HCT116 (cell line): ENCODE measurements at regions not wholly inside any gene's neighbourhood (a gene's known extent, or its start where the extent isn't known, plus 50 kb on each side); places are given as distances from the start of the nearest gene placed in this dataset.

Source experiments
- JUND ChIP-seq: IDR thresholded peaks from 2 replicates; pipeline ENCODE4 v1.6.1; 2012
- TF ChIP-seq, protein P1 (sequence below), 3 experiments: fragments of 200-600 bp in 1 of 3; sonication (generic) in 1 of 3; IDR thresholded peaks in 2 of 3; conservative IDR thresholded peaks in 1 of 3; 2 replicates each; pipeline ENCODE4 v1.5.1; 2012 to 2017; ENCODE audit warnings: low read depth in 2 of 3, low read length in 2 of 3, antibody characterized with exemption in 1 of 3, borderline replicate concordance in 1 of 3, control low read depth in 1 of 3, mild to moderate bottlenecking in 1 of 3, mixed read lengths in 1 of 3, mixed run types in 1 of 3, moderate library complexity in 1 of 3; ENCODE audit not compliant: insufficient read depth in 1 of 3
- TF ChIP-seq, protein P2 (sequence below): IDR thresholded peaks from 2 replicates; pipeline ENCODE4 v1.6.1; 2012; ENCODE audit warnings: low read depth

DNA sequence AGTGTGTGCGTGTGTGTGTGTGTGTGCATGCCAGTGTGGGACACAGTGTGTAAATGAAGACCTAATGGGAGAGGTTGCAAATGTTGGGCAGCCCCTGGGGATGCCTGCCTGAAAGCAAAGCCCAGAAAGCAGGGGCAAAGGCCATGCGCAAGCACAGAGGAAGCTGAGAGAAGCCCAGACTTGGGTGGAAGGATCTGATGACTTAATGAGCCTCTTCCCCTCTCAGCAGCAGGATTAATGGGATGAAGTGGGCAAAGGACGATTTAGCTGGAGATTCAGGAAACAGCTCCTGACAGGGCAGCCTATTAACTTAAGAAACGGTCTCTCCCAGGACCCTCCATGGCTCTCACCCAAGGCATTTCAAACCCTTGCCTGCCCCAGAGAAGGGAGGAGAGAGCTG, 107.3 kb downstream of the EFNB1 start:
- TF ChIP-seq, protein P1, sequence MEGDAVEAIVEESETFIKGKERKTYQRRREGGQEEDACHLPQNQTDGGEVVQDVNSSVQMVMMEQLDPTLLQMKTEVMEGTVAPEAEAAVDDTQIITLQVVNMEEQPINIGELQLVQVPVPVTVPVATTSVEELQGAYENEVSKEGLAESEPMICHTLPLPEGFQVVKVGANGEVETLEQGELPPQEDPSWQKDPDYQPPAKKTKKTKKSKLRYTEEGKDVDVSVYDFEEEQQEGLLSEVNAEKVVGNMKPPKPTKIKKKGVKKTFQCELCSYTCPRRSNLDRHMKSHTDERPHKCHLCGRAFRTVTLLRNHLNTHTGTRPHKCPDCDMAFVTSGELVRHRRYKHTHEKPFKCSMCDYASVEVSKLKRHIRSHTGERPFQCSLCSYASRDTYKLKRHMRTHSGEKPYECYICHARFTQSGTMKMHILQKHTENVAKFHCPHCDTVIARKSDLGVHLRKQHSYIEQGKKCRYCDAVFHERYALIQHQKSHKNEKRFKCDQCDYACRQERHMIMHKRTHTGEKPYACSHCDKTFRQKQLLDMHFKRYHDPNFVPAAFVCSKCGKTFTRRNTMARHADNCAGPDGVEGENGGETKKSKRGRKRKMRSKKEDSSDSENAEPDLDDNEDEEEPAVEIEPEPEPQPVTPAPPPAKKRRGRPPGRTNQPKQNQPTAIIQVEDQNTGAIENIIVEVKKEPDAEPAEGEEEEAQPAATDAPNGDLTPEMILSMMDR (IDR thresholded peaks at IDR 0.05 in 2 of 3, conservative IDR thresholded peaks at IDR 0.05 in 1 of 3; ENCODE audit: borderline replicate concordance in 1 of 3, insufficient read depth in 1 of 3, low read depth in 2 of 3, low read length in 2 of 3) = no peak
- TF ChIP-seq, protein P2, sequence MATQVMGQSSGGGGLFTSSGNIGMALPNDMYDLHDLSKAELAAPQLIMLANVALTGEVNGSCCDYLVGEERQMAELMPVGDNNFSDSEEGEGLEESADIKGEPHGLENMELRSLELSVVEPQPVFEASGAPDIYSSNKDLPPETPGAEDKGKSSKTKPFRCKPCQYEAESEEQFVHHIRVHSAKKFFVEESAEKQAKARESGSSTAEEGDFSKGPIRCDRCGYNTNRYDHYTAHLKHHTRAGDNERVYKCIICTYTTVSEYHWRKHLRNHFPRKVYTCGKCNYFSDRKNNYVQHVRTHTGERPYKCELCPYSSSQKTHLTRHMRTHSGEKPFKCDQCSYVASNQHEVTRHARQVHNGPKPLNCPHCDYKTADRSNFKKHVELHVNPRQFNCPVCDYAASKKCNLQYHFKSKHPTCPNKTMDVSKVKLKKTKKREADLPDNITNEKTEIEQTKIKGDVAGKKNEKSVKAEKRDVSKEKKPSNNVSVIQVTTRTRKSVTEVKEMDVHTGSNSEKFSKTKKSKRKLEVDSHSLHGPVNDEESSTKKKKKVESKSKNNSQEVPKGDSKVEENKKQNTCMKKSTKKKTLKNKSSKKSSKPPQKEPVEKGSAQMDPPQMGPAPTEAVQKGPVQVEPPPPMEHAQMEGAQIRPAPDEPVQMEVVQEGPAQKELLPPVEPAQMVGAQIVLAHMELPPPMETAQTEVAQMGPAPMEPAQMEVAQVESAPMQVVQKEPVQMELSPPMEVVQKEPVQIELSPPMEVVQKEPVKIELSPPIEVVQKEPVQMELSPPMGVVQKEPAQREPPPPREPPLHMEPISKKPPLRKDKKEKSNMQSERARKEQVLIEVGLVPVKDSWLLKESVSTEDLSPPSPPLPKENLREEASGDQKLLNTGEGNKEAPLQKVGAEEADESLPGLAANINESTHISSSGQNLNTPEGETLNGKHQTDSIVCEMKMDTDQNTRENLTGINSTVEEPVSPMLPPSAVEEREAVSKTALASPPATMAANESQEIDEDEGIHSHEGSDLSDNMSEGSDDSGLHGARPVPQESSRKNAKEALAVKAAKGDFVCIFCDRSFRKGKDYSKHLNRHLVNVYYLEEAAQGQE = no peak
- TF ChIP-seq JUND = no peak
